ENCODE measurements at regions not wholly inside any gene's neighbourhood (a gene's known extent, or its start where the extent isn't known, plus 50 kb on each side); places are given as distances from the start of the nearest gene placed in this dataset.
A peak's percentile ranks its signal among the peaks of the same experiment; 100 is the strongest.

DNA sequence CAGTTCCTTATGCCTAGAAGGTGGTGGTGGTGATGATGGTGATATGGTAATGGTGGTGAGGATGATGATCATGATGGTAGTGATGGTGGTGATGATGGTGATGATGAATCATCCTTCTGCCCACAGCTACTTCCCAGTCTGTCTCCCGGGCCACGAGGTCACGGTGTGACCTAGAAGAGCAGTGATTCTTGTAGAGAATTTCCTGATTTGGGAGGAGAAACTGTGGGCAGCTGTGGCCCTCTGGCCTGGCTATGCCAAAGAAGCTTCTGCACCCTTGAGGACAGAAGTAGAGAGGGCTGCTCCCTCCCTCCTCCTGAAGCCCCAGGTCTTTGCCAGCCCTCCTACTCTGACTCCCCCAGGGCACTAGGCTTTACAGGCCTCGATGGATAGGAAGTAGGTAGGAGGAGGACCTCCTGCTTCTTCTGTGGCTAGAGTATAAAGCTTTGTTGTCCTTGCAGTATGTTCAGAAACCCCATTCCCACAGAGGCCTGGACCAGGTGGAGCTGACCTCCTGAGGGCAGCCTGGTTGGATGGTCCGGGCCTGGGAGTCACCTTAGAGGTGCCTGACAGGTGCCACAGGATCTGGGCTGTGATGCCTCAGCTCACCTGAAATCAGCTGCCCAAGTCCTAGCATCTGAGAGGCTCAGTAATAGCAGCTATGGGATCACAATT lies 57.9 kb upstream of the EPAS1 start:
- no peak for DNase-seq

DNA sequence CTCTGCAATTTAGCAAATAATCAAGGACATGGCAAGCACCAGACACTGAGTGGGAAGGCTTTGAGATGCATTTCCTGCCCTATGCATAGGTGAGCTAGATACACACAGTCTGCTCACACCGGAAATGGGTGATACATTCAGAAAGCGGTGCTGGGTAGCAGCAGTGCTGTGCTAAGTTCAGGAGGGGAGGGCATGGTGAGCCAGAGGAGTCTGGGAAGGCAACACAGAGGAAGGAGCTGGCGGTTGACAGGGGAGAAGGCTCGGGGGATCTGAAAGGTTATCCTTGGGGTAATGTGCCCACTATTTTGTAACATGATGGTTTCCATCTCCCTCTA lies 57.4 kb upstream of the EPAS1 start:
- no peak for DNase-seq

DNA sequence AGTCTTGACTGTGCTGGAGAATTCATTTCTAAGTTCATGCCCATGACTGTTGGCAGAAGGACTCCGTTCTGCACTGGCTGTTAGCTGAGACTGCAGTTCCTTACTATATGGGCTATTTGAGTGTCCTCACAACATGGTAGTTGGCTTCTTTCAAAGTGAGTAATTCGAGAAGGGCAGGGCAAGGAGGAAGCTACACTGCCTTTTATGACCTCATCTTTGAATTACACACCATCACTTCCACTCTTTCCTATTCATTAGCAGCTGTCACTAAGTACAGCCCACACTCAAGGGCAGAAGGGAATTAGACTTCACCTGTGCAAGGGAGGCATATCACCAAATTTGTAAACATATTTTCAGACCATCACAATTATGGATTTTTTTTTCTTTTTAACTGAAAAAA lies 55.9 kb upstream of the EPAS1 start:
- DNase-seq, result peak; percentile 70

DNA sequence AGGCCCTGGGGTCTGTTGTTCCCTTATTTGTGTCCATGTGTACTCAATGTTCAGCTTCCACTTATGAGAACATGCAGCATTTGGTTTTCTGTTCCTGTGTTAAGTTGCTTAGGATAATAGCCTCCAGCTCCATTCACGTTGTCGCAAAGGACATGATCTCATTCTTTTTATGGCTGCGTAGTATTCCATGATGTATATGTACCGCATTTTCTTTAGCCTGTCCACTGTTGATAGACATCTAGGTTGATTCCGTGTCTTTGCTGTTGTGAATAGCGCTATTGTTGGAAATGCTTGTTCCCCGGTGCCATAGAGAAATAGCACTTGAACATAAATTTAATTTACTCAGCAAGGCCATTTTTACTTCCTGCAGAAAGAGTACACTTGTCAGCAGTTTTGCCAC lies 51.3 kb upstream of the EPAS1 start:
- no peak for DNase-seq

GRCh38 chr2:46246790-46247189 lies 50.4 kb upstream of the EPAS1 start:
- DNase-seq, result no peak
